Neural cell (in vitro differentiated cells): ENCODE measurements at regions not wholly inside any gene's neighbourhood (a gene's known extent, or its start where the extent isn't known, plus 50 kb on each side); places are given as distances from the start of the nearest gene placed in this dataset.
"Not testable (repeated sequence)": the region's sequence is repeated elsewhere in the genome, so short reads cannot be mapped to it uniquely, and the experiment has no call there.

ENCODE experiments used
- H2AFZ ChIP-seq: fragments of 200-600, 300-800 bp; sonication (generic), shearing (Covaris generic); 2 replicates; pipeline ENCODE4 v1.6.0; 2014; ENCODE audit warnings: low read depth, mild to moderate bottlenecking, antibody characterized with exemption, low read length, moderate library complexity
- H3F3A ChIP-seq: fragments of 200-600 bp; shearing (Covaris generic); 2 replicates; pipeline ENCODE4 v1.6.1; 2016; ENCODE audit warnings: mild to moderate bottlenecking, moderate library complexity, mixed read lengths, antibody characterized with exemption, low read length; ENCODE audit not compliant: insufficient read depth, poor library complexity, severe bottlenecking
- H3K27ac ChIP-seq: fragments of 200-600, 300-800 bp; sonication (generic), shearing (Covaris generic); 2 replicates; pipeline ENCODE4 v1.5.1; 2014; ENCODE audit warnings: mild to moderate bottlenecking, low read length, moderate library complexity
- H3K27me3 ChIP-seq: fragments of 300-800, 200-600 bp; sonication (generic), shearing (Covaris generic); 2 replicates; pipeline ENCODE4 v1.6.0; 2014; ENCODE audit warnings: mild to moderate bottlenecking, low read depth, low read length, moderate library complexity; ENCODE audit not compliant: insufficient read depth
- H3K36me3 ChIP-seq: fragments of 300-800, 200-600 bp; sonication (generic), shearing (Covaris generic); 2 replicates; pipeline ENCODE4 v1.5.1; 2014; ENCODE audit warnings: mild to moderate bottlenecking, antibody characterized with exemption, low read length, moderate library complexity; ENCODE audit not compliant: insufficient read depth
- H3K4me2 ChIP-seq: fragments of 300-800, 200-600 bp; sonication (generic), shearing (Covaris generic); 2 replicates; pipeline ENCODE4 v1.6.0; 2014; ENCODE audit warnings: mild to moderate bottlenecking, low read length
- H3K4me3 ChIP-seq: fragments of 300-800, 200-600 bp; sonication (generic), shearing (Covaris generic); 2 replicates; pipeline ENCODE4 v1.5.1; 2014; ENCODE audit warnings: mild to moderate bottlenecking, low read length, moderate library complexity
- H3K79me2 ChIP-seq: fragments of 200-600 bp; shearing (Covaris generic); replicated peaks from 2 replicates; pipeline ENCODE4 v1.6.0; 2014; ENCODE audit warnings: mild to moderate bottlenecking, low read length, moderate library complexity; ENCODE audit not compliant: insufficient read depth
- H3K9ac ChIP-seq: fragments of 300-800, 200-600 bp; sonication (generic), shearing (Covaris generic); 2 replicates; pipeline ENCODE4 v1.6.1; 2016; ENCODE audit warnings: mild to moderate bottlenecking, low read length, mixed read lengths
- H3K9me2 ChIP-seq: fragments of 200-600 bp; shearing (Covaris generic); 2 replicates; pipeline ENCODE4 v1.6.1; 2016; ENCODE audit warnings: mild to moderate bottlenecking, low read length, mixed read lengths; ENCODE audit not compliant: insufficient read depth
- H3K9me3 ChIP-seq: fragments of 200-600, 300-800 bp; sonication (generic), shearing (Covaris generic); 2 replicates; pipeline ENCODE4 v1.6.1; 2016; ENCODE audit warnings: mild to moderate bottlenecking, mixed run types, low read length, moderate library complexity, mixed read lengths
- H4K20me1 ChIP-seq: fragments of 200-600 bp; shearing (Covaris generic); 2 replicates; pipeline ENCODE4 v1.6.1; 2016; ENCODE audit warnings: mild to moderate bottlenecking, mixed run types; ENCODE audit not compliant: insufficient read depth
- EP300 ChIP-seq: fragments of 450-650 bp; conservative IDR thresholded peaks from 2 replicates; pipeline ENCODE4 v1.6.1; 2014; ENCODE audit warnings: antibody characterized with exemption, mild to moderate bottlenecking, moderate library complexity; ENCODE audit not compliant: poor library complexity, severe bottlenecking
- EZH2 ChIP-seq: fragments of 200-600, 300-800 bp; shearing (Covaris generic), sonication (generic); IDR thresholded peaks from 2 replicates; pipeline ENCODE4 v1.6.1; 2014; ENCODE audit warnings: antibody characterized with exemption, low read length, borderline replicate concordance, mild to moderate bottlenecking; ENCODE audit not compliant: insufficient read depth, poor library complexity, severe bottlenecking
- MXI1 ChIP-seq: fragments of 450-650 bp; conservative IDR thresholded peaks from 2 replicates; pipeline ENCODE4 v1.6.1; 2014; ENCODE audit warnings: antibody characterized with exemption, mild to moderate bottlenecking; ENCODE audit not compliant: poor library complexity, severe bottlenecking
- POLR2AphosphoS5 ChIP-seq: IDR thresholded peaks from 2 replicates; pipeline ENCODE4 v1.6.1; 2012
- RAD21 ChIP-seq: fragments of 450-650 bp; conservative IDR thresholded peaks from 2 replicates; pipeline ENCODE4 v1.6.1; 2014; ENCODE audit warnings: antibody characterized with exemption, mild to moderate bottlenecking, moderate library complexity
- SMC3 ChIP-seq: fragments of 450-650 bp; conservative IDR thresholded peaks from 2 replicates; pipeline ENCODE4 v1.6.1; 2014; ENCODE audit warnings: antibody characterized with exemption, mild to moderate bottlenecking, moderate library complexity; ENCODE audit not compliant: poor library complexity
- TAF1 ChIP-seq: IDR thresholded peaks from 2 replicates; pipeline ENCODE4 v1.6.1; 2012; ENCODE audit warnings: low read depth
- TF ChIP-seq, protein P1 (sequence below): IDR thresholded peaks from 2 replicates; pipeline ENCODE4 v1.6.1; 2012; ENCODE audit warnings: borderline replicate concordance
- TF ChIP-seq, protein P2 (sequence below): fragments of 450-650 bp; IDR thresholded peaks from 2 replicates; pipeline ENCODE4 v1.5.1; 2014; ENCODE audit warnings: antibody characterized with exemption, mild to moderate bottlenecking, moderate library complexity; ENCODE audit not compliant: poor library complexity, severe bottlenecking

DNA sequence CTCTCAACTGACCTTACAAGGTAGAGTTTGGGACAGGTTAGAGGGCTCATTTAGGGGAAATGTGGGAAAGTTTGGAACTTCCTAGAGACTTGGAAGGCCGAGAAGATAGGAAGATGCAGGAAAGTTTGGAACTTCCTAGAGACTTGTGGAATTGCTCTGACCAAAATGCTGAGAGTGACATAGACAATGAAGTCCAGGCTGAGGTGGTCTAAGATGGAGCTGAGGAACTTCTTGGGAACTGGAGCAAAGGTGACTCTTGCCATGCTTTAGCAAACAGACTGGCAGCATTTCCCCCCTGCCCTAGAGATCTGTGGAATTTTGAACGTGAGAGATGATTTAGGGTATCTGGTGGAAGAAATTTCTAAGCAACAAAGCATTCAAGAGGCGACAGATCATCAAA lies 258.9 kb upstream of the GULP1 start:
- Histone ChIP-seq H3K27me3 (no peaks in the 10 kb centered on the region), H3K4me3 (no peak overlapping the region), H3K79me2 (no peaks in the 10 kb centered on the region), H2AFZ (no peak overlapping the region), H3K4me2 (no peak overlapping the region), H3K9me3 (no peaks in the 10 kb centered on the region), H3F3A (no peaks in the 10 kb centered on the region), H3K36me3 (no peaks in the 10 kb centered on the region), H3K27ac (no peak overlapping the region), H3K9me2 (no peaks in the 10 kb centered on the region), H3K9ac (no peak overlapping the region), H4K20me1 (no peaks in the 10 kb centered on the region)
- TF ChIP-seq SMC3, result no peak
- TF ChIP-seq MXI1, result no peak
- TF ChIP-seq POLR2AphosphoS5, result no peak
- no peak for TF ChIP-seq EP300
- no peak for TF ChIP-seq EZH2
- TF ChIP-seq, protein P1, sequence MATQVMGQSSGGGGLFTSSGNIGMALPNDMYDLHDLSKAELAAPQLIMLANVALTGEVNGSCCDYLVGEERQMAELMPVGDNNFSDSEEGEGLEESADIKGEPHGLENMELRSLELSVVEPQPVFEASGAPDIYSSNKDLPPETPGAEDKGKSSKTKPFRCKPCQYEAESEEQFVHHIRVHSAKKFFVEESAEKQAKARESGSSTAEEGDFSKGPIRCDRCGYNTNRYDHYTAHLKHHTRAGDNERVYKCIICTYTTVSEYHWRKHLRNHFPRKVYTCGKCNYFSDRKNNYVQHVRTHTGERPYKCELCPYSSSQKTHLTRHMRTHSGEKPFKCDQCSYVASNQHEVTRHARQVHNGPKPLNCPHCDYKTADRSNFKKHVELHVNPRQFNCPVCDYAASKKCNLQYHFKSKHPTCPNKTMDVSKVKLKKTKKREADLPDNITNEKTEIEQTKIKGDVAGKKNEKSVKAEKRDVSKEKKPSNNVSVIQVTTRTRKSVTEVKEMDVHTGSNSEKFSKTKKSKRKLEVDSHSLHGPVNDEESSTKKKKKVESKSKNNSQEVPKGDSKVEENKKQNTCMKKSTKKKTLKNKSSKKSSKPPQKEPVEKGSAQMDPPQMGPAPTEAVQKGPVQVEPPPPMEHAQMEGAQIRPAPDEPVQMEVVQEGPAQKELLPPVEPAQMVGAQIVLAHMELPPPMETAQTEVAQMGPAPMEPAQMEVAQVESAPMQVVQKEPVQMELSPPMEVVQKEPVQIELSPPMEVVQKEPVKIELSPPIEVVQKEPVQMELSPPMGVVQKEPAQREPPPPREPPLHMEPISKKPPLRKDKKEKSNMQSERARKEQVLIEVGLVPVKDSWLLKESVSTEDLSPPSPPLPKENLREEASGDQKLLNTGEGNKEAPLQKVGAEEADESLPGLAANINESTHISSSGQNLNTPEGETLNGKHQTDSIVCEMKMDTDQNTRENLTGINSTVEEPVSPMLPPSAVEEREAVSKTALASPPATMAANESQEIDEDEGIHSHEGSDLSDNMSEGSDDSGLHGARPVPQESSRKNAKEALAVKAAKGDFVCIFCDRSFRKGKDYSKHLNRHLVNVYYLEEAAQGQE, result no peak
- TF ChIP-seq, protein P2, sequence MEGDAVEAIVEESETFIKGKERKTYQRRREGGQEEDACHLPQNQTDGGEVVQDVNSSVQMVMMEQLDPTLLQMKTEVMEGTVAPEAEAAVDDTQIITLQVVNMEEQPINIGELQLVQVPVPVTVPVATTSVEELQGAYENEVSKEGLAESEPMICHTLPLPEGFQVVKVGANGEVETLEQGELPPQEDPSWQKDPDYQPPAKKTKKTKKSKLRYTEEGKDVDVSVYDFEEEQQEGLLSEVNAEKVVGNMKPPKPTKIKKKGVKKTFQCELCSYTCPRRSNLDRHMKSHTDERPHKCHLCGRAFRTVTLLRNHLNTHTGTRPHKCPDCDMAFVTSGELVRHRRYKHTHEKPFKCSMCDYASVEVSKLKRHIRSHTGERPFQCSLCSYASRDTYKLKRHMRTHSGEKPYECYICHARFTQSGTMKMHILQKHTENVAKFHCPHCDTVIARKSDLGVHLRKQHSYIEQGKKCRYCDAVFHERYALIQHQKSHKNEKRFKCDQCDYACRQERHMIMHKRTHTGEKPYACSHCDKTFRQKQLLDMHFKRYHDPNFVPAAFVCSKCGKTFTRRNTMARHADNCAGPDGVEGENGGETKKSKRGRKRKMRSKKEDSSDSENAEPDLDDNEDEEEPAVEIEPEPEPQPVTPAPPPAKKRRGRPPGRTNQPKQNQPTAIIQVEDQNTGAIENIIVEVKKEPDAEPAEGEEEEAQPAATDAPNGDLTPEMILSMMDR, result no peak
- TF ChIP-seq TAF1, result no peak
- no peak for TF ChIP-seq RAD21

DNA sequence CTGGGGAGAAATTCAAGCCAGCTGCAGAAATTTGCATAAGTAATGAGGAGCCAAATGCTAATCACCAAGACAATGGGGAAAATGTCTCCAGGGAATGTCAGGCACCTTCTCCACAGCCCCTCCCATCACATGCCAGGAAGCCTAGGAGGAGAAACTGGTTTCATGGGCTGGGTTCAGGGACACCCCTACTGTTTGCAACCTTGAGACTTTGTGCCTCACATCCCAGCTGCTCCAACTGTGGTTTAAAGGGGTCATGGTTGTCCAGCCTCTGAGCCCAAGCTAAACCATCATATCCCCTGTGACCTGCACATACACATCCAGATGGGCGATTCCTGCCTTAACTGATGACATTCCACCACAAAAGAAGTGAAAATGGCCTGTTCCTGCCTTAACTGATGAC lies 258.4 kb upstream of the GULP1 start:
- not testable (repeated sequence) for H3F3A ChIP-seq, H3K4me3 ChIP-seq, H3K36me3 ChIP-seq, H4K20me1 ChIP-seq, H2AFZ ChIP-seq, H3K4me2 ChIP-seq, H3K9ac ChIP-seq, H3K27me3 ChIP-seq, H3K79me2 ChIP-seq, H3K9me2 ChIP-seq, H3K9me3 ChIP-seq, H3K27ac ChIP-seq

DNA sequence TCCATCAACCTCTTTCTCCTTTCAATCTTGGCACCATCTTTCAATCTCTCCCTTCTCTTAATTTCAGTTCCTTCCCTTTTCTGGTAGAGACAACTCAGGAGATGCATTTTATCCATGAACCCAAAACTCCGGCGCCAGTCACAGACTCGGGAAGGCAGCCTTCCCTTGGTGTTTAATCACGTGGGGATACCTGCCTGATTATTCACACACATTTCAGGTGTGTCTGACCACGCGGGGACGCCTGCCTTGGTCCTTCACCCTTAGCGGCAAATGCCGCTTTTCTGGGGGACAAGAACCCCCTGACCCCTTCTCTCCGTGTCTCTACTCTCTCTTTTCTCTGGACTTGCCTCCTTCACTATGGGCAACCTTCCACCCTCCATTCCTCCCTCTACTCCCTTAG lies 257.6 kb upstream of the GULP1 start:
- H3K27me3 ChIP-seq, H4K20me1 ChIP-seq, H3K4me2 ChIP-seq, H3K36me3 ChIP-seq, H2AFZ ChIP-seq, H3F3A ChIP-seq, H3K9ac ChIP-seq, H3K4me3 ChIP-seq, H3K79me2 ChIP-seq, H3K9me3 ChIP-seq, H3K9me2 ChIP-seq, H3K27ac ChIP-seq: not testable (repeated sequence)

DNA sequence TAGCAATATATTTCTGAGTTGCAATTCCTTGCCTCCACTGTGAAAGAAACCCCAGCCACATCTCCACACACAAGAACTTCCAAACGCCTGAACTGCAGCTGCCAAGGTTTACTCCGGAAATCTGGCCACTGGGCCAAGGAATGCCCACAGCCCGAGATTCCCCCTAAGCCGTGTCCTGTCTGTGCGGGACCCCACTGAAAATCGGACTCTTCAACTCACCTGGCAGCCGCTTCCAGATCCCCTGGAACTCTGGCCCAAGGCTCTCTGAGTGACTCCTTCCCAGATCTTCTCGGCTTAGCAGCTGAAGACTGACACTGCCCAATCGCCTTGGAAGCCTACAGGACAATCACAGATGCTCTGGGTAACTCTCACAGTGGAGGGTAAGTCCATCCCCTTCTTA lies 256.3 kb upstream of the GULP1 start:
- not testable (repeated sequence) for H3K9me2 ChIP-seq, H3K9me3 ChIP-seq, H3K36me3 ChIP-seq, H3K9ac ChIP-seq, H3F3A ChIP-seq, H3K27ac ChIP-seq, H3K79me2 ChIP-seq, H3K4me3 ChIP-seq, H4K20me1 ChIP-seq, H3K27me3 ChIP-seq, H2AFZ ChIP-seq, H3K4me2 ChIP-seq

DNA sequence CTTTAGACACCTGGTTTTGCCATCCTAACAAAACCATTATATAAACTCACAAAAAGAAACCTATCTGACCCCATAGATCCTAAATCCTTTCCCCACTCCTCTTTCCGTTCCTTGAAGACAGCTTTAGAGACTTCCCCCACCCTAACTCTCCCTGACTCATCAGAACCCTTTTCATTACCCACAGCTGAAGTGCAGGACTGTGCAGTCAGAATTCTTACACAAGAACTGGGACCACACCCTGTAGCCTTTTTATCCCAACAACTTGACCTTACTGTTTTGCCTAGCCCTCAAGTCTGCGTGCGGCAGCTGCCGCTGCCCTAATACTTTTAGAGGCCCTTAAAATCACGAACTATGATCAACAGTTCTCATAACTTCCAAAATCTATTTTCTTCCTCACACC lies 254.9 kb upstream of the GULP1 start:
- not testable (repeated sequence) for H3F3A ChIP-seq, H3K79me2 ChIP-seq, H3K9me3 ChIP-seq, H3K36me3 ChIP-seq, H3K27me3 ChIP-seq, H3K9me2 ChIP-seq, H3K4me2 ChIP-seq, H3K9ac ChIP-seq, H3K27ac ChIP-seq, H3K4me3 ChIP-seq, H4K20me1 ChIP-seq, H2AFZ ChIP-seq
